Renal cortex interstitium (tissue), 11 donors: ENCODE measurements at regions not wholly inside any gene's neighbourhood (a gene's known extent, or its start where the extent isn't known, plus 50 kb on each side); places are given as distances from the start of the nearest gene placed in this dataset.
"Not testable (repeated sequence)": the region's sequence is repeated elsewhere in the genome, so short reads cannot be mapped to it uniquely, and the experiment has no call there.

Source experiments
- DNase-seq, 11 donors: peaks; one replicate each; pipeline ENCODE4 v3.0.0-alpha.2; 2013; ENCODE audit warnings: low read depth in 9 of 11, low spot score in 4 of 11; ENCODE audit errors: extremely low read depth in 1 of 11

DNA sequence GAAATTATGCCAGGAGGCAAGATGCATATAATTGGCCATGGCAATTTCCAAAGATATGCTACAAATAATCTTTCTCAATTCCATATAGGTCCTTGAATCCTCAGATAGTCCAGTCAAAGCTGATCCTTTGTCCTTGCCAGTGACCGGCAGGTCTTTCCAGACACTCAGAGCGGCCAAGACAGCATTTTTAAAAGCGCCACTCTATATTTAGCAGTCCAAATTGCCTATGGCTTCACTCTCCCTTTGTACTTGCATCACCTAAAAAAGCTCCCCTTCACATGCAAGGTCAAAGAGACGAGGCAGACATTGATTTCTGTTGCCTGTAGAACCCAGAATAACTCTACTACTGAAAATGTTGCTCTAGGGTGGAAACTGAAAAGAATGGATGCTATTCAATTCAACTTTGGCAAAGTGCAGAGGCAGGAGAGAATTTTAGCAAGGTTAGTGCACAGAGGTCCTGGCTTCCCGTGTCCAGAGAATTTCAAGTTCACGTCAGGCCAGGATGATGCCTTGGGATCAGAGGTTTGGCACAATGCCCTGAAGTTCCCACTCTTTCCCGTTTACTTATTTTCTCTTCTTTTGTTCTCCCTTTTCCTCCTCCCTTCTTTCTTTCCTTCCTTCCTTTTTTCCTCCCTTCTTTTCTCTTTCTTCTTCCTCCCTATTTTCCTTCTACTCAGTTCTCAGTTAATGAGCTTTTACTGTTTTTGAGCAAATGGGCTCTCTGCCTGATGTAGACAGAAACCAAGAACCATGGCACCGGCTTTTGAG lies 108.5 kb downstream of the KCNK1 start:
- no peak for DNase-seq

DNA sequence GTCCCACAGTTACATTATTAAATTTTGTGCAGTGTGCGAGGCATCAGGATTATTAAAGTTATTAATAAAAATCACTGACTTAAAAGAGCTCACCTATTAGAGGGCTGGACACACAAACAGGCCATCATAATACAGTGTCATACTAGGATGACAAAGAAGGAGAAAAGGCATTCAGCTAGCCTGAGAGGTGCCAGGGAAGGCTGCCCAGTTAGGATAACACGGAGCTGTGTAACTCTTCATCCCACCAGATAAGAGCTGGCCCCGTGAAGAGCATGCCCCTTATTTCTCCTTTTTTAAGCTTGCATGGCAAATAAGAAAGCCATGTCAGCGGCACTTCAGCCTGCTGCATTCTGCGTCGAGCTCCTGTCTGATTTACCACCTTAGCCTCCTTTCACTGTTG lies 109.5 kb downstream of the KCNK1 start:
- no peak for DNase-seq

DNA sequence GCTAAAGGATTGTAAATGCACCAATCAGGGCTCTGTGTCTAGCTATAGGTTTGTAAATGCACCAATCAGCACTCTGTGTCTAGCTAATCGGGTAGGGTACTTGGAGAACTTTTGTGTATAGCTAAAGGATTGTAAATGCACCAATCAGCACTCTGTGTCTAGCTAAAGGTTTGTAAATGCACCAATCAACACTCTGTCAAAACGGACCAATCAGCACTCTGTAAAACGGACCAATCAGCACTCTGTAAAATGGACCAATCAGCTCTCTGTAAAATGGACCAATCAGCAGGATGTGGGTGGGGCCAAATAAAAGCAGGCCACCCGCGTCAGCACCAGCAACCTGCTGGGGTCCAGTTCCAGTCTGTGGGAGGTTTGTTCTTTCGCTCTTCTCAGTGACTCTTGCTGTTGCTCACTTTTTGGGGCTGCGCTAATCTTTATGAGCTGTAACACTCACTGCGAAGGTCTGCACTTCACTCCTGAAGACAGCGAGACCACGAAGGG lies 110.3 kb downstream of the KCNK1 start:
- DNase-seq = not testable (repeated sequence)

DNA sequence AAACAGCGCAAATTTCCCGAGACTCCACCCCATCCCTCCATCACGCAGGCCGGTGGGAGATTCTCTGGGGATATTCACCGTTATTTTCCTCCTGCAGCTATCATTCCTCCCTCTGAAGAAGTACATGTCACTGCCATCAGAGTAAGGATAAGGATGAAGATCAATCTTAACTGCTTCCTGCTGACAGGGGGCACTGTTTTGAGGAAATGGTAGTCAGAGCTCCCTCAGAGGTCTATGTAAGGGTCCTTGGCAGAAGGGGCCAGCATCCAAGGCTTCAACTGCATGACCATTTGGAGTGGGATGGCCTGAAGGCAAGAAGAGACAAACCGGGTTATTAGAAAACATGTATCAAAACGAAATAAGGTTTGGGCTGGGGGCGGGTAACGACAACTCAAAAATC lies 111.5 kb downstream of the KCNK1 start:
- no peak for DNase-seq

DNA sequence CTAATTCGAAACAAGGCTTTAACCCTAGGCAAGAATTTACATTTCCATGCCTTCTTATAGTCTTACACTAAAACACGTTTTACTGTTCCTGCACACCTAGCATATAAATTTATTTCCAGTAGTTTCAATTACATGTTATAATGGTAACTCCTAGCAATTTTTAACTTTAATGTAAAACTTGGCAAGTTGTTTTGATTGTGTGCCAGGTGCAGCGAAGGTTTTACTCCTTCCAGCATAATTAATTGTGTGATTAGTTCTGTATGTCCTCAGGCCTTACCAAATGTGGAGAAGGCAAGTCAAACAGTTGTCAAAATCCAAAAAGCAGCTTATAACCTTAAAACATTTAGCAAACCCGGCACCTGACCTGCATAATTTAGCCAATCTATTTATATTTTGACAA lies 114.8 kb downstream of the KCNK1 start:
- no peak for DNase-seq

DNA sequence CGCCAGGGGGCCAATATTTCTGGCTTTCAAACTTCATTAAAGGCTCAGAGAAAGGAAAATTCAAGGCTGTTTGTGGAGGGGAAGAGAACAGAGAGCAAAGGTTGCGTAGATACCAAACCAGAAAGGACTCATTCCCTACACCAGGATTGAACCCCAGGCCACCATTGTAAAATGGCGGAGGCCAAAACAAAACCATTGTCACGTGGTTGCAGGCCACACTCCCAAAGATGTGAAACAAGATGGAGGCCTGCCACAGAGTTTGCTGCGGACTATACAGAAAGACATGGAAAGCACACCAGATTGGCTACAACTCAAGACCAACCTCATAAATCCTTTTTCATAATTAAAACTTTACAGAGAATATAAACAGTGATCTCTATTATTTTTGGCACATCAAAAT lies 116.5 kb downstream of the KCNK1 start:
- no peak for DNase-seq

DNA sequence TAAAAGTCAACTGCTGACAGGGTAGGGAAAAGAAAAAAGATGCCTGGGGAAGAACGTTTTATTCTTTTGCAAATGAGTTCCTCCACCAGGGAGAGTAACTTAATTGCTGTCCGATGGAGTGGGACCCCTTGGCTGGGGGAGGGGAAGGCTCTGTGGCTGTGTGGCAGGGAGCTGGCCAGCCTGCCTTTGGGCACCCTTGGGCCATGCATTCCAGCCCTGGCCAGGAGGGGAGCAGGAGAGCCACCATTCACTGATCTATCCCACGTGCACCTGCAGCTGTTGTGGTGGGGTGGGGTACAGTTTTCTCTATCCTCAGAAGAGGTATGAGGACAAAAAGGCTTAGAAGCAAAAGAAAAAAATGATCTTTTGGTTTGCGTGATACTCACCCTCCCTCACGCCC lies 116.9 kb downstream of the KCNK1 start:
- no peak for DNase-seq

DNA sequence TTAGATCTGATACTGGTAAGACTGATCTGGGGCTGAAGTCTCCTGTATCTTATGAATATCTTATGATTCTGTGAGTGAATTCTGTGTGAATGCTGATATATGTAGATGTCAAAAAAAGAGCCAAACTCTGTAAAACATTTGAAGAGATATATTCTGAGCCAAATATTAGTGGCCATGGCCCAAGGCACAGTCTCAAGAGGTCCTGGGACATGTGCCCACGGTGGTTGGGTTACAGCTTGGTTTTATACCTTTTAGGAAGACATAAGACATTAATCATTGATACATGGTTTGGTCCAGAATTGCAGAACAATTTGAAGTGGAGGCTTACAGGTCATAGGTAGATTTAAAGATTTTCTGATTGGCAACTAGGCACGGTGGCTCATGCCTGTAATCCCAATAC lies 118.3 kb downstream of the KCNK1 start:
- DNase-seq = no peak

DNA sequence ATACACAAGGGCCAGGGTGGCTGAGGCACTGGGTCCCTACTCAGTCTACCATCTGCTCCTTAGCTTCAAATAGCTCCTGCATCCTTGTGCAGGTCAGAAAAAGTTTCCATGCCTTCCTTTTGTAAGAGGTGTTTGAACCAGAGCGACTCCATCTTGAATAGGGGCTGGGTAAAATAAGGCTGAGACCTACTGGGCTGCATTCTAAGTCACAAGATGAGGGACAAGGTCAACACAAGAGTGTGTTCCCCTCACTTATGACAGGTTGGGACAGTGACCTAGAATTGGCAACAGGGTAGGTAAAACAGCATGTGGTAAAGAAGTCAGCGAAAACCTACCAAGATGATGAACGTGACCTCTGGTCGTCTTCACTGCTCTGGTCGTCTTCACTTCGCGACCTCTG lies 120.5 kb downstream of the KCNK1 start:
- no peak for DNase-seq

DNA sequence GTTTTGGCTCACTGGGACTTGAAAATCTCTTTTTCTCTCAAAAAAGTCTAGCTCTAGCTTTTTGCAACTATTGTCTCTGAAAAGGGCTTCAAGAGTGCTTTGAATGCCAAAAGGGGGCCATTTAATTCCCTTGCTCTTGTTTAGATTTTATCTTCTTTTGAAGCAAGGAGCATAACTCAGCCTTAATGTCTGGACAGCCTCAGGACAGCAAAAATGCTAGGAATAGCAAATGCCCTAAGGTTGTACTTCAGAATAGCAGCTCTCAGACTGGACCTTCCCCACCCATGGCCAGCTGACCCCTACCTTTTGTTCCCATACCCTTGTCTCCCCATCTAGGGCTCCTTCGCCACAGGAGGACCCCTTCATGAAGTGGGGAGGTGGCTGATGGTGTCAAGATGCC lies 121.4 kb downstream of the KCNK1 start:
- no peak for DNase-seq

DNA sequence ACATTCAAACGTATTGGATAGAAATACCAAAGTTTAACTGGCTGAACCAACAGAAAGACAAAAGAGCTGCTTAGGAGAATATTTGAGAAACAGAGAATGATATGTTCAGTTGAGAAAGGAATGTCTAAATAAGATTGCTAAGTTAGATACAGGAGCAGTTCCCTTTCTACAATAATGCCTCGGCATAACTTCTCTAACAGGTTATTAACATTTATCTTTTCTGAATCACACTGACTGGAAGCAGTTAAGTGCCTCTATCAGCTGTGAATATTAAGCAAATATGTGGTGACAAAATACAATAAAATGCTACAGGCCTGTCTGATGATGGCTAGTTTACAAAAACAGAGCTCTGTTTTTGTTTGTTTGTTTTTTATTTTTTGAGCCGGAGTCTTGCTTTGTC lies 121.9 kb downstream of the KCNK1 start:
- DNase-seq = no peak

DNA sequence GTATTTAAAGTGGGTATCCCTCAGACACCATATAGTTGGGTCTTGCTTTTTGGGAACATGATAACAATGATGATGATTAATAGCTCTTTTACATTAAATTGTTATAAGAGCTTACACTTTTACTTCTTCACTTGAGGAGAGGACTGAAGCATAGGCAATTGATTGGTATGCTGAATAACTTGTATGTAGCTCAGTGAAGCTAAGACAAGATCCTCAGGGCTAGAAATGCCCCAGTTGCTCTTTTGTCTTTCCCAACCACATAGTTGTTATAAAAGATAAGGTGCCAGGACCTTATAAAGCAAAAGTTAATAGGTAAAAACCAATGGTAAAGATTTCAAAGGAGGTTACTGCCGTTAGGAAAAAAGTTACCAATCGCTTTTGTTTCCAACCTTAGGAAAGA lies 123.4 kb downstream of the KCNK1 start:
- no peak for DNase-seq

DNA sequence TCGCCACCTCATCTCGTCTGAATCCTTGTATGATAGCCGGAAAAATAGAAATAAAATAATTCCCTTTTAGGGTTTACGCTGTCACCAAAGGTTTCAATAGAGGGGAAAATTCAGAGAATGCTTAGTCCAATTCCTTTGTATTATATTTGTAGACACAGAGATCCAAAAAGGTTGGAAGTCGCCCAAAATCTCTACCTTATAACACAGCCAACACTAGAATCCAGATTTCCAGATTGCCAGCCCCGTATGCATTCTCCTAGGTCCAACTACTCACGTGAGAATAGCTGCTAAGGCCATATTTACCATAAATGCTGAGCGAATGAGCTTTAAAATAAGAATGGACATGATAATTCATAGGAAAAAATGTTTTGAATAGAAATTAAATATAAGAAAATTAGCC lies 124.5 kb downstream of the KCNK1 start:
- no peak for DNase-seq

DNA sequence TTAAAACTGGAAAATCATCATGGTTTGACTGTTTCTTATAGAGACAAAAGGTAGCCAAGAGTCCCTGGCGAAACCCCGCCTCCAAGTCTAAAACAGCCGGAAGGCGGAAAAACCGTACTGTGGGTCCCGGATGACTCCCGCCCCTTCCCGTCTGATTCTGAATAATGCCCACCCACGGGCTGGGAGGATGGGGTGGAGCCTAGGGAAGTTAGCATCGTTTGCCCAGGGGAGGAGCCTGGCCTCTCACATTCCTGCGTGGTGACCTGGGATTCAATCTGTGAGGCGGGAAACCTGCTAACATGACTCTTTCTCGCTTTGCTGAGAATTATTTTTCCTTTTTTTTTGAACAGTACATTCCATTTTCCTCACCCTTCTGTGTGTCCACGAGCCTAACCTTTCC lies 124.9 kb downstream of the KCNK1 start:
- no peak for DNase-seq

DNA sequence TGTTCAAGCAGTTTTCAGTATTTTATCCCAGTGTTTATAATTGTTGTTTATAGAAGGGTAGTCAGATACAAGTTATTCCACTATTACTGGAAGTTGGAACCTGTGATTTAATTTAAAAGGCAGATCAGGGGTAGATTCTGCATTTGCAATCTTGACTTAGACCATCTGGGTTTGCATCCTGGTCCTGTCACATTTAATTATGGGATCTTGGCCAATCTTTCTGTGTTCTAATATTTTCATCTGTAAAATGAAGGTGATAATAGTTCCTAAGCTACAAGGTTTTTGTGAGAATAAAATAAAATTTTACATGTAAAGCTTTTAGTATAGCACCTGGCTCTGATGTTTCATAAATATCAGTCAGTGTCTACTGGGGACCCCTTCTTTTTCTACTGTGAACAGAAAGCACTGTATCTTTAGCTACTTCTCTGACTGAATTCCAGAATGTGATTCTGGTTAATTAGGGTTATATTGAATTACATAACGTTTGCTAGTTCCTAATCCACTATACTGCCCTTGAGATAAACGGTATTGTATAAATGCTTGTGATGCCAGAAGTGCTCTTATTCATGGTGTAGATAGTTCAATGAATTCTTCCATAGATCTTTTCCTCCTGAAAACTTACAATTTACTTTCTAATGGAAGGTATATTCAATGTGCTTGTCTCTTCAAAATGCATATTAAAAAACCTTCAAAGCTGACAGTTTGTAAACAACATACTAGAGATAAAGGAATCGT lies 131.0 kb downstream of the KCNK1 start:
- DNase-seq = no peak

DNA sequence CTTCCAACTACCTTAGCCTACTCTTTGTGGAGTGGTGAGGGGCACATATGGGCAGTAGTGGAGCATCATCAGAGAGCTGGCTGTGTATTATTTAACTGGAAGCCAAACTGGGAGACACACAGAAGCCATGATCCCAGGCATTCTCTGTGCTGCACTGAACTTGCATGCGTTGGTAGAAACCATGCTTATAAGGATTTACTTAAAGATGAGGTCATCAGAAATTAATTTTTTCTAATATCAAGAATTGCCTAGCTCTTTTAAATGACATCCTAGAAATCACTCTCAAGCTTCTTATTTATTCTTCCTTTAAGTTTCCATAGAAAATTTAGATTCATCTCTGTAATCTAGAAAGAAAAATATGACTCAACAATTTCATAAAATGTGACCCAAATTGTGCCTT lies 136.2 kb downstream of the KCNK1 start:
- no peak for DNase-seq

DNA sequence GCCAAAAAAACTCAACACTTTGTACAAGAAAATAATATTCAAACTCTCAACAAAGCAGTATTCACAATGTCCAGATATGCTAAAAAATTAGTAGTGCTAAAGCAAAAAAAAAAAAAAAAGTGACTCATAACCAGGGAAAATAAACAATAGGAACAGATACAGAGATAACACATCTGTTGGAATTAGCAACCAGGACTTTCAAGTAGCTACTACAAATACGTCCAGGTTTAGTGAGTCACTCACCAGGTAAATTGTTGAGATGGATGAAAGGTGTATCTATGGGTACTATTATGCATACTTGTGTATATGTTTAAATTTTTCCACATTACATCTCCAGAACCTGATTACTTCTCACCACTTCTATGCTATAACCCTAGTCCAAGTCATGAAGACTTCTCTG lies 144.8 kb upstream of the SLC35F3 start:
- DNase-seq = no peak

DNA sequence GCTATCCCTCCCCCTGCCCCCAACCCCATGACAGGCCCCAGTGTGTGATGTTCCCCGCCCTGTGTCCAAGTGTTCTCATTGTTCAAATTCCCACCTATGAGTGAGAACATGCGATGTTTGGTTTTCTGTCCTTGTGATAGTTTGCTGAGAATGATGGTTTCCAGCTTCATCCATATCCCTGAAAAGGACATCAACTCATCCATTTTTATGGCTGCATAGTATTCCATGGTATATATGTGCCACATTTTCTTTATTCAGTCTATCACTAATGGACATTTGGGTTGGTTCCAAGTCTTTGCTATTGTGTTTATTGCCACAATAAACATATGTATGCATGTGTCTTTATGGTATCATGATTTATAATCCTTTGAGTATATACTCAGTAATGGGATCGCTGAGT lies 140.2 kb upstream of the SLC35F3 start:
- DNase-seq = not testable (repeated sequence)

DNA sequence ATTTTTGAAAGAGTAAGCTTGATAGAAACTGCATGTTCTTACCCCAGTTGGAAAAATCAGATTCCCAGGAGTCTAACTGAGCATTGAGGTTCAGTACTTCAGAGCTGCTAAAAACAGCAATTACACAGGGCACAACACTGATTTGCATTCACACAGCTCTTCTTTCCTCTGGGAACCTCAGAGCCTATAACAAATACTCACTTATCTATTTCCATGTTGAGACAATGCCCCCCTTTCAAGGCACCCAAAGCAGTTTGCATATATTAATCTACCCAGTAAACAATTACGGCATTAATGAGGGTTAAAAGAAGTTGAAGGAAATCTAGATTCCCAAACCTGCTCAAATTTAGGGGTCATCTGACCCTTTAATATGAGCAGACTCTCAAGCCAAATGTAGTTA lies 126.9 kb upstream of the SLC35F3 start:
- no peak for DNase-seq

DNA sequence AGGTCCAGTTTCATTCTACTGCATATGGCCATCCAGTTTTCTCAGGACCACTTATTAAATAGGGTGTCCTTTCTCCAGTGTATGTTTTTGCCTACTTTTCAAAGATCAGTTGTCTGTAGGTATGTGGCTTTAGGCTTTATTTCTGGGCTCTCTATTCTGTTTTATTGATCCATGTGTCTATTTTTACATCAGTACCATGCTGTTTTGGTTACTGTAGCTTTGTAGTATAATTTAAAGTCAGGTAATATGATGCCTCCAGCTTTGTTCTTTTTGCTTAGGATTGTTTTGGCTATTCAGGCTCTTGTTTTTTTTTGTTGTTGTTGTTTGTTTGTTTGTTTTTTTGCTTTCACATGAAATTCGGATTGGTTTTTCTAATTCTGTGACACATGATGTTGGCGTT lies 124.4 kb upstream of the SLC35F3 start:
- no peak for DNase-seq
